ENCODE measurements at regions not wholly inside any gene's neighbourhood (a gene's known extent, or its start where the extent isn't known, plus 50 kb on each side); places are given as distances from the start of the nearest gene placed in this dataset.

- no peak for TF ChIP-seq ZNF362 (tag by site-specific recombination; IDR thresholded peaks at IDR 0.05)
- TF ChIP-seq ZNF426 (tag by site-specific recombination; IDR thresholded peaks at IDR 0.05) = no peak
- no peak for TF ChIP-seq GLIS1 (tag by site-specific recombination; IDR thresholded peaks at IDR 0.05)
- TF ChIP-seq ATF2 (tag by site-specific recombination; IDR thresholded peaks at IDR 0.05; ENCODE audit: low read depth) = no peak
- TF ChIP-seq CTCF (tag by site-specific recombination; IDR thresholded peaks at IDR 0.05) = no peak
- TF ChIP-seq ZNF121 (tag by site-specific recombination; IDR thresholded peaks at IDR 0.05) = no peak
- TF ChIP-seq MZF1 (tag by site-specific recombination; IDR thresholded peaks at IDR 0.05; ENCODE audit: borderline replicate concordance) = no peak
- TF ChIP-seq YY1 (tag by site-specific recombination; IDR thresholded peaks at IDR 0.05) = no peak
- no peak for TF ChIP-seq ZNF449 (tag by site-specific recombination; IDR thresholded peaks at IDR 0.05)
- no peak for TF ChIP-seq ZNF24 (tag by site-specific recombination; IDR thresholded peaks at IDR 0.05)
- no peak for TF ChIP-seq ZNF510 (tag by site-specific recombination; IDR thresholded peaks at IDR 0.05; ENCODE audit: insufficient replicate concordance)
- no peak for TF ChIP-seq TSHZ1 (tag by site-specific recombination; IDR thresholded peaks at IDR 0.05; ENCODE audit: borderline replicate concordance)
- no peak for TF ChIP-seq ZNF701 (tag by site-specific recombination; IDR thresholded peaks at IDR 0.05)
Measured at GRCh38 chr6:122297010-122297409, 102.4 kb upstream of the HSF2 start.
